K562 (cell line): ENCODE measurements at regions not wholly inside any gene's neighbourhood (a gene's known extent, or its start where the extent isn't known, plus 50 kb on each side); places are given as distances from the start of the nearest gene placed in this dataset.

Source experiments
- BACH1 ChIP-seq: fragments of 200-800 bp; sonication (Bioruptor generic); IDR thresholded peaks from 2 replicates; pipeline ENCODE4 v1.6.1; 2016; ENCODE audit warnings: missing genetic modification characterization, missing compliant biosample characterization
- BCL6 ChIP-seq: fragments of 250-450 bp; sonication (Bioruptor Pico); IDR thresholded peaks from 2 replicates; pipeline ENCODE4 v1.4.0; 2020
- CBX1 ChIP-seq: sonication (generic); IDR thresholded peaks from 2 replicates; pipeline ENCODE4 v1.6.1; 2016; ENCODE audit warnings: antibody characterized with exemption, low read depth, mild to moderate bottlenecking
- HDAC1 ChIP-seq, 2 experiments: fragments of 450-650 bp; IDR thresholded peaks; 2 replicates each; pipeline ENCODE4 v1.6.1; 2016 to 2017; ENCODE audit warnings: inconsistent platforms in 1 of 2, mild to moderate bottlenecking in 1 of 2, moderate library complexity in 1 of 2
- HEY1 ChIP-seq: fragments of 250-450 bp; sonication (Bioruptor Pico); IDR thresholded peaks from 2 replicates; pipeline ENCODE4 v1.5.0; 2020; ENCODE audit warnings: mild to moderate bottlenecking, moderate library complexity, borderline replicate concordance
- L3MBTL2 ChIP-seq: fragments of 450-650 bp; IDR thresholded peaks from 2 replicates; pipeline ENCODE4 v1.6.1; 2016; ENCODE audit warnings: mild to moderate bottlenecking, moderate library complexity
- NR2C2 ChIP-seq, 2 experiments: fragments of 200-800 bp in 1 of 2; sonication (Bioruptor generic) in 1 of 2; sonication (generic) in 1 of 2; formaldehyde crosslinking in 1 of 2; IDR thresholded peaks; 2 replicates each; pipeline versions ENCODE4 v1.6.1 to v1.8.0; 2016 to 2022; ENCODE audit warnings: mild to moderate bottlenecking in 1 of 2, missing compliant biosample characterization in 1 of 2, missing genetic modification characterization in 1 of 2, missing genetic modification reagents in 1 of 2
- NR2F6 ChIP-seq: fragments of 450-650 bp; formaldehyde crosslinking; IDR thresholded peaks from 2 replicates; pipeline ENCODE4 v1.4.0; 2020; ENCODE audit warnings: mild to moderate bottlenecking
- RCOR1 ChIP-seq, 2 experiments: IDR thresholded peaks; 2 replicates each; pipeline ENCODE4 v1.6.1; 2012; ENCODE audit warnings: low read depth in 2 of 2, low read length in 2 of 2, borderline replicate concordance in 1 of 2, improper control_type of control experiment in 1 of 2
- SMARCA4 ChIP-seq: fragments of 450-650 bp; IDR thresholded peaks from 2 replicates; pipeline ENCODE4 v1.6.1; 2016
- SRSF7 ChIP-seq: fragments of 200-400 bp; formaldehyde crosslinking; optimal IDR thresholded peaks from 2 replicates; pipeline ENCODE3; 2017; ENCODE audit warnings: mild to moderate bottlenecking, low read depth, low read length
- TEAD1 ChIP-seq, 2 experiments: fragments of 450-650 bp in 1 of 2; sonication (generic) in 1 of 2; formaldehyde crosslinking; IDR thresholded peaks; 2 replicates each; pipeline versions ENCODE4 v1.4.0 to v1.8.0; 2020 to 2022; ENCODE audit warnings: mild to moderate bottlenecking in 2 of 2, missing genetic modification reagents in 1 of 2
- USF2 ChIP-seq: sonication (generic); formaldehyde crosslinking; IDR thresholded peaks from 2 replicates; pipeline ENCODE4 v1.5.0; 2020; ENCODE audit warnings: missing genetic modification reagents
- ZFP1 ChIP-seq: fragments of 450-650 bp; formaldehyde crosslinking; IDR thresholded peaks from 2 replicates; pipeline ENCODE4 v1.4.0; 2020; ENCODE audit warnings: mild to moderate bottlenecking, mixed read lengths
- ZFP91 ChIP-seq: sonication (generic); formaldehyde crosslinking; IDR thresholded peaks from 2 replicates; pipeline ENCODE4 v1.8.0; 2022; ENCODE audit warnings: mild to moderate bottlenecking, missing genetic modification reagents
- ZFPM2 ChIP-seq: fragments of 250-450 bp; sonication (Bioruptor Pico); IDR thresholded peaks from 2 replicates; pipeline ENCODE4 v1.5.1; 2022; ENCODE audit warnings: mild to moderate bottlenecking
- ZKSCAN3 ChIP-seq: fragments of 250-450 bp; sonication (Bioruptor Pico); IDR thresholded peaks from 2 replicates; pipeline ENCODE4 v1.4.0; 2020
- ZNF239 ChIP-seq: fragments of 250-450 bp; sonication (Bioruptor Pico); IDR thresholded peaks from 2 replicates; pipeline ENCODE4 v1.4.0; 2020; ENCODE audit warnings: mild to moderate bottlenecking
- ZNF277 ChIP-seq: fragments of 250-450 bp; sonication (Bioruptor Pico); IDR thresholded peaks from 2 replicates; pipeline ENCODE4 v1.8.0; 2022; ENCODE audit warnings: inconsistent platforms, mild to moderate bottlenecking, moderate library complexity, borderline replicate concordance
- ZNF449 ChIP-seq: fragments of 250-450 bp; sonication (Bioruptor Pico); IDR thresholded peaks from 2 replicates; pipeline ENCODE4 v1.8.0; 2022; ENCODE audit warnings: moderate library complexity, mild to moderate bottlenecking, inconsistent platforms
- ZNF778 ChIP-seq: fragments of 450-650 bp; formaldehyde crosslinking; IDR thresholded peaks from 2 replicates; pipeline ENCODE4 v1.4.0; 2020; ENCODE audit warnings: mild to moderate bottlenecking, moderate library complexity
- TF ChIP-seq, protein P1 (sequence below): fragments of 450-650 bp; conservative IDR thresholded peaks from 2 replicates; pipeline ENCODE4 v1.6.1; 2016; ENCODE audit warnings: missing genetic modification characterization, low read depth, mild to moderate bottlenecking, missing compliant biosample characterization, moderate library complexity

DNA sequence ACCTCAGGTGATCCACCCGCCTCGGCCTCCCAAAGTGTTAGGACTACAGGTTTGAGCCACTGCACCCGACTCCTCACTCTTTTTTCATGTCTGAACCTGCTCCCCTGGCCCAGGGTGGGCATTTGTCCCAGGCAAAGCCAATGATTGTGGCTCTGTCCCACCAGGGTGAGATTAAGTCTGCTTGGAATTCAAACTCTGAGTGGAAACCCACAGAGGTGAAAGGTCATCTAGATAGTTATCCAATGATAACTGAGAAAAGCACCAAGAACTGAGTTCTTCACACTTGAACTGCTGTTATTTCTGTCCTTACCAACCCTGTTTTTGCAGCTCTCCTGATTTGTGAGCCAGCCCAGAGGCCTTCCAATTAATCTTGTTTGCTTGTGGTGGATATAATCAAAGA, 62.4 kb upstream of the ACVR1 start (continued):
- no peak; the same call in 1 of the 2 replicates for TF ChIP-seq ZNF449 (CRISPR knock-in tag)
- no peak for TF ChIP-seq SMARCA4
- TF ChIP-seq ZFP1 (CRISPR knock-in tag) = 0 out of 2 replicates have a peak, but pooled peaks have one; percentile 22
- no peak for TF ChIP-seq USF2 (CRISPR knock-in tag)
- 0 out of 2 replicates have a peak, but pooled peaks have one; percentile 28 for TF ChIP-seq HEY1
- TF ChIP-seq ZNF277 = no peak
- TF ChIP-seq NR2F6 = 0 out of 2 replicates have a peak, but pooled peaks have one; percentile 40
- TF ChIP-seq ZKSCAN3 (CRISPR knock-in tag) = no peak
- 0 out of 4 replicates have a peak, but pooled peaks of 1 of the 2 experiments have one; percentile 37 for TF ChIP-seq RCOR1 (IDR thresholded peaks at IDR 0.05; ENCODE audit: borderline replicate concordance in 1 of 2, low read depth in 2 of 2, low read length in 2 of 2)
- TF ChIP-seq NR2C2 (CRISPR knock-in tag; IDR thresholded peaks at IDR 0.05) = peak; percentile 75
- TF ChIP-seq NR2C2 (tag; IDR thresholded peaks at IDR 0.05) = peak; percentile 91
- 0 out of 2 replicates have a peak, but pooled peaks have one; percentile 34 for TF ChIP-seq ZFP91 (CRISPR knock-in tag)
- TF ChIP-seq BCL6 = no peak
- TF ChIP-seq ZNF239 (CRISPR knock-in tag) = peak; percentile 37; the same call in 1 of the 2 replicates
- peak; percentile 73 to 87; a peak in 3 of 4 replicates for TF ChIP-seq TEAD1 (CRISPR knock-in tag; IDR thresholded peaks at IDR 0.05)
- TF ChIP-seq SRSF7 = no peak
- TF ChIP-seq, protein P1, sequence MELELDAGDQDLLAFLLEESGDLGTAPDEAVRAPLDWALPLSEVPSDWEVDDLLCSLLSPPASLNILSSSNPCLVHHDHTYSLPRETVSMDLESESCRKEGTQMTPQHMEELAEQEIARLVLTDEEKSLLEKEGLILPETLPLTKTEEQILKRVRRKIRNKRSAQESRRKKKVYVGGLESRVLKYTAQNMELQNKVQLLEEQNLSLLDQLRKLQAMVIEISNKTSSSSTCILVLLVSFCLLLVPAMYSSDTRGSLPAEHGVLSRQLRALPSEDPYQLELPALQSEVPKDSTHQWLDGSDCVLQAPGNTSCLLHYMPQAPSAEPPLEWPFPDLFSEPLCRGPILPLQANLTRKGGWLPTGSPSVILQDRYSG (tag) = 0 out of 2 replicates have a peak, but pooled peaks have one; percentile 41
- TF ChIP-seq CBX1 = 0 out of 2 replicates have a peak, but pooled peaks have one; percentile 1
- TF ChIP-seq ZFPM2 (CRISPR knock-in tag) = no peak
- no peak for TF ChIP-seq ZNF778 (CRISPR knock-in tag)
- 0 out of 2 replicates have a peak, but pooled peaks have one; percentile 10 for TF ChIP-seq BACH1 (tag)
- TF ChIP-seq L3MBTL2 = peak; percentile 28; the same call in 1 of the 2 replicates
- TF ChIP-seq HDAC1 (IDR thresholded peaks at IDR 0.05) = no peak
